HEK293 (cell line): ENCODE measurements at regions not wholly inside any gene's neighbourhood (a gene's known extent, or its start where the extent isn't known, plus 50 kb on each side); places are given as distances from the start of the nearest gene placed in this dataset.

Experiments used
- CTCF ChIA-PET: fragments of 350-600 bp; formaldehyde crosslinking; extraction: SDS; loops from one replicate; lab custom pipeline; 2021; ENCODE audit warnings: antibody characterized with exemption; lab: Yijun Ruan, JAX
- POLR2A ChIA-PET: fragments of 300-600 bp; formaldehyde crosslinking; extraction: SDS; loops from one replicate; lab custom pipeline; 2020; ENCODE audit warnings: antibody characterized with exemption, inconsistent platforms; lab: Yijun Ruan, JAX
- H3K27ac ChIP-seq: fragments of 200-500 bp; sonication (Bioruptor generic); 2 replicates; pipeline ENCODE4 v1.5.1; 2014; ENCODE audit warnings: low read depth, low read length, control low read depth, inconsistent platforms; ENCODE audit errors: extremely low read depth
- H3K36me3 ChIP-seq, 2 experiments: fragments of 200-500 bp in 1 of 2; sonication (Bioruptor generic) in 1 of 2; 1 replicate in 1 of 2; 2 replicates in 1 of 2; pipeline ENCODE4 v1.5.1; 2014 to 2017; ENCODE audit warnings: inconsistent platforms in 2 of 2, low read length in 2 of 2; ENCODE audit not compliant: control insufficient read depth in 2 of 2, insufficient read depth in 1 of 2
- H3K4me1 ChIP-seq: fragments of 200-500 bp; sonication (Bioruptor generic); 2 replicates; pipeline ENCODE4 v1.5.1; 2014; ENCODE audit warnings: mild to moderate bottlenecking, low read length, inconsistent platforms; ENCODE audit not compliant: control insufficient read depth, insufficient read depth
- H3K4me3 ChIP-seq: 2 replicates; pipeline ENCODE4 v1.5.1; 2011; ENCODE audit warnings: low read depth, mild to moderate bottlenecking, control low read depth, low read length, moderate library complexity
- H3K9me3 ChIP-seq: fragments of 200-500 bp; sonication (Bioruptor generic); 2 replicates; pipeline ENCODE4 v1.5.1; 2014; ENCODE audit warnings: low read depth, low read length, inconsistent platforms; ENCODE audit not compliant: control insufficient read depth, insufficient read depth
- BCL6B ChIP-seq: fragments of 450-650 bp; formaldehyde crosslinking; IDR thresholded peaks from 2 replicates; pipeline ENCODE4 v1.5.1; 2017; ENCODE audit warnings: missing biosample characterization, missing genetic modification characterization
- INSM2 ChIP-seq: fragments of 450-650 bp; formaldehyde crosslinking; IDR thresholded peaks from 2 replicates; pipeline ENCODE4 v1.5.1; 2016; ENCODE audit warnings: missing biosample characterization, missing genetic modification characterization
- KLF16 ChIP-seq: fragments of 450-650 bp; formaldehyde crosslinking; IDR thresholded peaks from 2 replicates; pipeline ENCODE4 v1.5.1; 2017; ENCODE audit warnings: missing biosample characterization, missing genetic modification characterization
- KLF17 ChIP-seq: fragments of 450-650 bp; formaldehyde crosslinking; IDR thresholded peaks from 2 replicates; pipeline ENCODE4 v1.5.1; 2016; ENCODE audit warnings: missing biosample characterization, missing genetic modification characterization
- PRDM4 ChIP-seq: fragments of 450-650 bp; formaldehyde crosslinking; IDR thresholded peaks from 2 replicates; pipeline ENCODE4 v1.5.1; 2017; ENCODE audit warnings: missing biosample characterization, missing genetic modification characterization
- SCRT2 ChIP-seq: fragments of 450-650 bp; formaldehyde crosslinking; IDR thresholded peaks from 2 replicates; pipeline ENCODE4 v1.5.1; 2016; ENCODE audit warnings: missing biosample characterization, missing genetic modification characterization
- SP7 ChIP-seq: fragments of 450-650 bp; formaldehyde crosslinking; IDR thresholded peaks from 2 replicates; pipeline ENCODE4 v1.5.1; 2016; ENCODE audit warnings: missing biosample characterization, missing genetic modification characterization
- TCF7L2 ChIP-seq: IDR thresholded peaks from 2 replicates; pipeline ENCODE4 v1.6.1; 2011; ENCODE audit warnings: low read depth, mild to moderate bottlenecking, inconsistent platforms, low read length, moderate library complexity, borderline replicate concordance
- TRIM28 ChIP-seq: IDR thresholded peaks from 2 replicates; pipeline ENCODE4 v1.6.1; 2011; ENCODE audit warnings: low read length, control low read depth, borderline replicate concordance
- ZBTB10 ChIP-seq: fragments of 450-650 bp; formaldehyde crosslinking; IDR thresholded peaks from 2 replicates; pipeline ENCODE4 v1.5.1; 2016; ENCODE audit warnings: missing biosample characterization, missing genetic modification characterization
- ZBTB11 ChIP-seq: fragments of 450-650 bp; formaldehyde crosslinking; conservative IDR thresholded peaks from 2 replicates; pipeline ENCODE4 v1.5.1; 2016; ENCODE audit warnings: low read depth, missing biosample characterization, missing genetic modification characterization
- ZBTB17 ChIP-seq: fragments of 450-650 bp; formaldehyde crosslinking; IDR thresholded peaks from 2 replicates; pipeline ENCODE4 v1.5.1; 2016; ENCODE audit warnings: missing biosample characterization, missing genetic modification characterization
- ZFHX2 ChIP-seq: fragments of 450-650 bp; formaldehyde crosslinking; conservative IDR thresholded peaks from 2 replicates; pipeline ENCODE4 v1.5.1; 2016; ENCODE audit warnings: missing biosample characterization, missing genetic modification characterization
- ZNF133 ChIP-seq: fragments of 450-650 bp; formaldehyde crosslinking; IDR thresholded peaks from 2 replicates; pipeline ENCODE4 v1.5.1; 2016; ENCODE audit warnings: missing biosample characterization, missing genetic modification characterization
- ZNF2 ChIP-seq: fragments of 450-650 bp; formaldehyde crosslinking; IDR thresholded peaks from 2 replicates; pipeline ENCODE4 v1.5.1; 2016; ENCODE audit warnings: missing biosample characterization, missing genetic modification characterization
- ZNF223 ChIP-seq: fragments of 450-650 bp; formaldehyde crosslinking; IDR thresholded peaks from 2 replicates; pipeline ENCODE4 v1.5.1; 2016; ENCODE audit warnings: missing biosample characterization, missing genetic modification characterization
- ZNF24 ChIP-seq: fragments of 450-650 bp; formaldehyde crosslinking; IDR thresholded peaks from 2 replicates; pipeline ENCODE4 v1.5.1; 2016; ENCODE audit warnings: missing biosample characterization, missing genetic modification characterization
- ZNF423 ChIP-seq: fragments of 450-650 bp; formaldehyde crosslinking; IDR thresholded peaks from 2 replicates; pipeline ENCODE4 v1.5.1; 2016; ENCODE audit warnings: missing biosample characterization, missing genetic modification characterization
- ZNF501 ChIP-seq: fragments of 450-650 bp; formaldehyde crosslinking; IDR thresholded peaks from 2 replicates; pipeline ENCODE4 v1.5.1; 2016; ENCODE audit warnings: missing biosample characterization, missing genetic modification characterization
- ZNF513 ChIP-seq: fragments of 450-650 bp; IDR thresholded peaks from 2 replicates; pipeline ENCODE4 v1.5.1; 2018; ENCODE audit warnings: missing biosample characterization, missing genetic modification characterization
- ZNF548 ChIP-seq: fragments of 450-650 bp; formaldehyde crosslinking; IDR thresholded peaks from 2 replicates; pipeline ENCODE4 v1.5.1; 2016; ENCODE audit warnings: missing biosample characterization, missing genetic modification characterization
- ZNF660 ChIP-seq: fragments of 450-650 bp; IDR thresholded peaks from 2 replicates; pipeline ENCODE4 v1.5.1; 2018; ENCODE audit warnings: missing biosample characterization, mild to moderate bottlenecking, missing genetic modification characterization
- ZNF777 ChIP-seq: fragments of 450-650 bp; formaldehyde crosslinking; IDR thresholded peaks from 2 replicates; pipeline ENCODE4 v1.5.1; 2017; ENCODE audit warnings: missing biosample characterization, missing genetic modification characterization, borderline replicate concordance
- ZXDB ChIP-seq: fragments of 450-650 bp; formaldehyde crosslinking; IDR thresholded peaks from 2 replicates; pipeline ENCODE4 v1.5.1; 2016; ENCODE audit warnings: missing biosample characterization, missing genetic modification characterization

GRCh38 chrX:8232406-8232805 lies 61.3 kb upstream of the VCX2 start:
- ChIA-PET POLR2A (no interaction called here), CTCF (interaction anchor here (0.7 kb wide), 1 partner anchor 553 kb away, joined by 3 read pairs; no protein-coding TSS in a partner anchor)

GRCh38 chrX:8233091-8233490 lies 62.0 kb upstream of the VCX2 start:
- no peaks in the 10 kb centered on the region for H3K9me3 ChIP-seq
- ChIA-PET POLR2A (no interaction called here), CTCF (interaction anchor here (0.7 kb wide), 1 partner anchor 553 kb away, joined by 3 read pairs; no protein-coding TSS in a partner anchor)
- H3K27ac ChIP-seq, result no peak overlapping the region
- H3K4me1 ChIP-seq, result no peaks in the 10 kb centered on the region
- H3K36me3 ChIP-seq, result no peaks in the 10 kb centered on the region
- no peak overlapping the region for H3K4me3 ChIP-seq
- TF ChIP-seq BCL6B (no peak), ZNF2 (tag by site-specific recombination) (no peak), ZNF548 (tag by site-specific recombination) (no peak), ZNF513 (tag by site-specific recombination) (no peak), ZXDB (no peak), ZBTB10 (tag by site-specific recombination) (no peak), ZBTB17 (tag by site-specific recombination) (no peak), SCRT2 (tag by site-specific recombination) (no peak), ZNF777 (tag by site-specific recombination) (no peak), ZNF660 (tag by site-specific recombination) (no peak), PRDM4 (tag by site-specific recombination) (no peak), TCF7L2 (no peak), ZNF24 (tag by site-specific recombination) (no peak), ZBTB11 (tag by site-specific recombination) (no peak), INSM2 (no peak), TRIM28 (no peak), KLF17 (tag by site-specific recombination) (no peak), ZNF133 (no peak)

More at GRCh38 chrX:8232406-8232805, 61.3 kb upstream of the VCX2 start:
- H3K36me3 ChIP-seq, result no peaks in the 10 kb centered on the region
- no peaks in the 10 kb centered on the region for H3K4me1 ChIP-seq
- H3K9me3 ChIP-seq, result no peaks in the 10 kb centered on the region
- no peak overlapping the region for H3K27ac ChIP-seq
- no peak overlapping the region for H3K4me3 ChIP-seq
- TF ChIP-seq SP7 (tag by site-specific recombination), result no peak
- no peak for TF ChIP-seq ZFHX2 (tag by site-specific recombination)
- TF ChIP-seq ZNF501 (tag by site-specific recombination), result no peak
- no peak for TF ChIP-seq KLF16
- TF ChIP-seq ZNF223 (tag by site-specific recombination), result no peak
- no peak for TF ChIP-seq ZNF423 (tag by site-specific recombination)
